ENCODE measurements at regions not wholly inside any gene's neighbourhood (a gene's known extent, or its start where the extent isn't known, plus 50 kb on each side); places are given as distances from the start of the nearest gene placed in this dataset.

DNA sequence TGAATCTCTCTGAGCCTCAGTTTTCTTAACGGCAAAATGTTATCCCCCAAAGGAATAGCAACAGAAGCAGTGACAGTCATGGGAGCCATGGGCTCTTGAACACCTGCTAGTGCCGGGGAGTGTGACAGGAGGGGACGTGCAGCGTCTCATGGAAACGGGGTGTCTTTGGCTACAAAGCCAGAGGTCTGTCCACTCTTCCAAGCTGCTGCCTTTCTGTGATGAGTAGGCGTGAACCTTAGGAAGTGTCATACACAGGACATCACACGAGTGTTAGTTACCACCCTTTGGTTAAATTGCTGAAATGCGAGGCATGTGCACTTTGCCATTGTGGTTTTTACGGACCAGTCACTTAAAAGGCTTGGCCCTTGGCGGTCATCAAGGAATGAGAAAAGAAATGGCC is 93.4 kb downstream of the IRF8 start:
- TF ChIP-seq ZNF384 (IDR thresholded peaks at IDR 0.05) (no peak), FOXM1 (IDR thresholded peaks at IDR 0.05; ENCODE audit: borderline replicate concordance) (no peak), FOXK2 (IDR thresholded peaks at IDR 0.05) (no peak), LEF1 (IDR thresholded peaks at IDR 0.05; ENCODE audit: borderline replicate concordance) (no peak)
